GM23338 (cell line): ENCODE measurements at regions not wholly inside any gene's neighbourhood (a gene's known extent, or its start where the extent isn't known, plus 50 kb on each side); places are given as distances from the start of the nearest gene placed in this dataset.

Source experiments
- ATAC-seq: fragments of 200-7000 bp; cut with Tn5 transposase; 3 replicates; pipeline ENCODE4 v1.9.1; 2020
- DNase-seq: peaks from one replicate; pipeline ENCODE4 v3.0.0-alpha.2; 2015; ENCODE audit warnings: low spot score
- H2AFZ ChIP-seq: fragments of 200-600 bp; sonication (generic); 2 replicates; pipeline ENCODE4 v1.8.0; 2016; ENCODE audit warnings: antibody characterized with exemption, mild to moderate bottlenecking, moderate library complexity
- H3F3A ChIP-seq: fragments of 200-600 bp; sonication (generic); replicated peaks from 2 replicates; pipeline ENCODE4 v1.8.0; 2017; ENCODE audit warnings: antibody characterized with exemption, mixed run types, low read depth
- H3K27ac ChIP-seq: fragments of 200-600 bp; sonication (generic); 2 replicates; pipeline ENCODE4 v1.6.1; 2016; ENCODE audit warnings: low read depth
- H3K27me3 ChIP-seq: fragments of 200-600 bp; sonication (generic); 2 replicates; pipeline ENCODE4 v1.8.0; 2016; ENCODE audit warnings: mild to moderate bottlenecking, mixed run types, moderate library complexity; ENCODE audit not compliant: insufficient read depth
- H3K36me3 ChIP-seq: fragments of 200-600 bp; sonication (generic); 2 replicates; pipeline ENCODE4 v1.8.0; 2016; ENCODE audit warnings: mild to moderate bottlenecking; ENCODE audit not compliant: insufficient read depth
- H3K4me1 ChIP-seq: fragments of 200-600 bp; sonication (generic); 2 replicates; pipeline ENCODE4 v1.8.0; 2016; ENCODE audit warnings: mild to moderate bottlenecking, moderate library complexity; ENCODE audit not compliant: insufficient read depth
- H3K4me2 ChIP-seq: fragments of 200-600 bp; sonication (generic); 2 replicates; pipeline ENCODE4 v1.7.1; 2017; ENCODE audit warnings: mixed run types
- H3K4me3 ChIP-seq: fragments of 200-600 bp; sonication (generic); 2 replicates; pipeline ENCODE4 v1.6.1; 2016; ENCODE audit warnings: mixed run types
- H3K79me2 ChIP-seq: fragments of 200-600 bp; sonication (generic); replicated peaks from 2 replicates; pipeline ENCODE4 v1.8.0; 2017; ENCODE audit warnings: mild to moderate bottlenecking; ENCODE audit not compliant: insufficient read depth
- H3K9me2 ChIP-seq: fragments of 200-600 bp; sonication (generic); 2 replicates; pipeline ENCODE4 v1.8.0; 2017; ENCODE audit not compliant: insufficient read depth
- H4K20me1 ChIP-seq: fragments of 200-600 bp; sonication (generic); replicated peaks from 2 replicates; pipeline ENCODE4 v1.8.0; 2017; ENCODE audit warnings: mild to moderate bottlenecking; ENCODE audit not compliant: insufficient read depth
- H3K27ac Mint-ChIP-seq: 2 replicates; pipeline ENCODE4 v1.8.0; 2020; ENCODE audit warnings: inconsistent platforms, mild to moderate bottlenecking, moderate library complexity, mixed read lengths
- H3K27me3 Mint-ChIP-seq: 3 replicates; pipeline ENCODE4 v1.8.0; 2022; ENCODE audit warnings: low read depth, mild to moderate bottlenecking, moderate library complexity, mixed read lengths, inconsistent platforms; ENCODE audit not compliant: insufficient read depth, poor library complexity
- H3K36me3 Mint-ChIP-seq: 3 replicates; pipeline ENCODE4 v1.8.0; 2021; ENCODE audit warnings: low read depth, mild to moderate bottlenecking, inconsistent platforms, moderate library complexity, mixed read lengths
- H3K4me1 Mint-ChIP-seq: 3 replicates; pipeline ENCODE4 v1.8.0; 2020; ENCODE audit warnings: mild to moderate bottlenecking, inconsistent platforms, mixed read lengths
- H3K4me3 Mint-ChIP-seq: 3 replicates; pipeline ENCODE4 v1.8.0; 2021; ENCODE audit warnings: moderate library complexity, mild to moderate bottlenecking, inconsistent platforms, mixed read lengths
- H3K9me3 Mint-ChIP-seq: 3 replicates; pipeline ENCODE4 v1.8.0; 2020; ENCODE audit warnings: moderate library complexity, mild to moderate bottlenecking, inconsistent platforms, mixed read lengths
- CREB1 ChIP-seq: fragments of 250-450 bp; sonication (Bioruptor Pico); IDR thresholded peaks from 2 replicates; pipeline ENCODE4 v1.5.0; 2020; ENCODE audit warnings: low read depth, mild to moderate bottlenecking, moderate library complexity
- EZH2 ChIP-seq: fragments of 200-600 bp; sonication (generic); IDR thresholded peaks from one replicate; pipeline ENCODE4 v1.8.0; 2017; ENCODE audit warnings: antibody characterized with exemption, mild to moderate bottlenecking, low read depth; ENCODE audit not compliant: unreplicated experiment
- EZH2phosphoT487 ChIP-seq: fragments of 200-600 bp; sonication (generic); IDR thresholded peaks from one replicate; pipeline ENCODE4 v1.8.1; 2018; ENCODE audit warnings: antibody characterized with exemption; ENCODE audit not compliant: unreplicated experiment
- JUNB ChIP-seq: IDR thresholded peaks from one replicate; pipeline ENCODE4 v1.6.1; 2016; ENCODE audit warnings: antibody characterized with exemption; ENCODE audit not compliant: unreplicated experiment
- NANOG ChIP-seq: IDR thresholded peaks from 2 replicates; pipeline ENCODE4 v1.6.1; 2016; ENCODE audit warnings: antibody characterized with exemption, borderline replicate concordance
- POLR2AphosphoS5 ChIP-seq: IDR thresholded peaks from 2 replicates; pipeline ENCODE4 v1.6.1; 2016; ENCODE audit warnings: antibody characterized with exemption, low read depth
- STAT1 ChIP-seq: IDR thresholded peaks from one replicate; pipeline ENCODE4 v1.6.1; 2016; ENCODE audit warnings: antibody characterized with exemption; ENCODE audit not compliant: unreplicated experiment
- ZNF114 ChIP-seq: fragments of 250-450 bp; sonication (Bioruptor Pico); IDR thresholded peaks from 2 replicates; pipeline ENCODE4 v1.5.0; 2020; ENCODE audit warnings: mild to moderate bottlenecking, moderate library complexity
- ZNF331 ChIP-seq: fragments of 250-450 bp; sonication (Bioruptor Pico); IDR thresholded peaks from 2 replicates; pipeline ENCODE4 v1.5.0; 2020; ENCODE audit warnings: low read depth, mild to moderate bottlenecking, moderate library complexity
- TF ChIP-seq, protein P1 (sequence below): fragments of 250-450 bp; sonication (Bioruptor Pico); IDR thresholded peaks from 2 replicates; pipeline ENCODE4 v1.5.0; 2020; ENCODE audit warnings: mild to moderate bottlenecking, moderate library complexity
- TF ChIP-seq, protein P2 (sequence below), 2 experiments: fragments of 200-600 bp in 1 of 2; sonication (generic) in 1 of 2; conservative IDR thresholded peaks; 2 replicates each; pipeline versions ENCODE4 v1.5.1 to v1.6.1; 2016 to 2017; ENCODE audit warnings: antibody characterized with exemption in 2 of 2, low read depth in 2 of 2, mild to moderate bottlenecking in 2 of 2, moderate library complexity in 1 of 2
- TF ChIP-seq, protein P3 (sequence below): IDR thresholded peaks from one replicate; pipeline ENCODE4 v1.6.1; 2018; ENCODE audit warnings: antibody characterized with exemption; ENCODE audit not compliant: unreplicated experiment

DNA sequence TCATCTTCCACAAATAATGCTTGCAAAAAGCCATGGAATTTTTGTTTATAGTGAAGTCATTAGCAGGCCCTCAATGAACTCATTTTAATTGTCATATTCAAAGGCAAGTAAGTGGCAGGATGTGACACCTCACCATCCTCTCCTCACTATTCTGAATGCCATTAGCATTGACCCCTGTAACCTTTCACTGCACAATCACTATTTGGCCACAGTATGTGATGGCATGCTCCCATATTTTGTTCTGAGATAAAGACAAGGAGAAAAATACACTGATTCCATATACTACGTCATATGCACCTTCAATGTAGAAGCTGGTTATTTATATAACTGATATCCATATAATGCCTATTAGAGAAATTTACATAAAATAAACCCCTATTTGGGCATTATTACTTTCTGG lies 1443.2 kb downstream of the SUCLG1 start (continued):
- TF ChIP-seq, protein P1, sequence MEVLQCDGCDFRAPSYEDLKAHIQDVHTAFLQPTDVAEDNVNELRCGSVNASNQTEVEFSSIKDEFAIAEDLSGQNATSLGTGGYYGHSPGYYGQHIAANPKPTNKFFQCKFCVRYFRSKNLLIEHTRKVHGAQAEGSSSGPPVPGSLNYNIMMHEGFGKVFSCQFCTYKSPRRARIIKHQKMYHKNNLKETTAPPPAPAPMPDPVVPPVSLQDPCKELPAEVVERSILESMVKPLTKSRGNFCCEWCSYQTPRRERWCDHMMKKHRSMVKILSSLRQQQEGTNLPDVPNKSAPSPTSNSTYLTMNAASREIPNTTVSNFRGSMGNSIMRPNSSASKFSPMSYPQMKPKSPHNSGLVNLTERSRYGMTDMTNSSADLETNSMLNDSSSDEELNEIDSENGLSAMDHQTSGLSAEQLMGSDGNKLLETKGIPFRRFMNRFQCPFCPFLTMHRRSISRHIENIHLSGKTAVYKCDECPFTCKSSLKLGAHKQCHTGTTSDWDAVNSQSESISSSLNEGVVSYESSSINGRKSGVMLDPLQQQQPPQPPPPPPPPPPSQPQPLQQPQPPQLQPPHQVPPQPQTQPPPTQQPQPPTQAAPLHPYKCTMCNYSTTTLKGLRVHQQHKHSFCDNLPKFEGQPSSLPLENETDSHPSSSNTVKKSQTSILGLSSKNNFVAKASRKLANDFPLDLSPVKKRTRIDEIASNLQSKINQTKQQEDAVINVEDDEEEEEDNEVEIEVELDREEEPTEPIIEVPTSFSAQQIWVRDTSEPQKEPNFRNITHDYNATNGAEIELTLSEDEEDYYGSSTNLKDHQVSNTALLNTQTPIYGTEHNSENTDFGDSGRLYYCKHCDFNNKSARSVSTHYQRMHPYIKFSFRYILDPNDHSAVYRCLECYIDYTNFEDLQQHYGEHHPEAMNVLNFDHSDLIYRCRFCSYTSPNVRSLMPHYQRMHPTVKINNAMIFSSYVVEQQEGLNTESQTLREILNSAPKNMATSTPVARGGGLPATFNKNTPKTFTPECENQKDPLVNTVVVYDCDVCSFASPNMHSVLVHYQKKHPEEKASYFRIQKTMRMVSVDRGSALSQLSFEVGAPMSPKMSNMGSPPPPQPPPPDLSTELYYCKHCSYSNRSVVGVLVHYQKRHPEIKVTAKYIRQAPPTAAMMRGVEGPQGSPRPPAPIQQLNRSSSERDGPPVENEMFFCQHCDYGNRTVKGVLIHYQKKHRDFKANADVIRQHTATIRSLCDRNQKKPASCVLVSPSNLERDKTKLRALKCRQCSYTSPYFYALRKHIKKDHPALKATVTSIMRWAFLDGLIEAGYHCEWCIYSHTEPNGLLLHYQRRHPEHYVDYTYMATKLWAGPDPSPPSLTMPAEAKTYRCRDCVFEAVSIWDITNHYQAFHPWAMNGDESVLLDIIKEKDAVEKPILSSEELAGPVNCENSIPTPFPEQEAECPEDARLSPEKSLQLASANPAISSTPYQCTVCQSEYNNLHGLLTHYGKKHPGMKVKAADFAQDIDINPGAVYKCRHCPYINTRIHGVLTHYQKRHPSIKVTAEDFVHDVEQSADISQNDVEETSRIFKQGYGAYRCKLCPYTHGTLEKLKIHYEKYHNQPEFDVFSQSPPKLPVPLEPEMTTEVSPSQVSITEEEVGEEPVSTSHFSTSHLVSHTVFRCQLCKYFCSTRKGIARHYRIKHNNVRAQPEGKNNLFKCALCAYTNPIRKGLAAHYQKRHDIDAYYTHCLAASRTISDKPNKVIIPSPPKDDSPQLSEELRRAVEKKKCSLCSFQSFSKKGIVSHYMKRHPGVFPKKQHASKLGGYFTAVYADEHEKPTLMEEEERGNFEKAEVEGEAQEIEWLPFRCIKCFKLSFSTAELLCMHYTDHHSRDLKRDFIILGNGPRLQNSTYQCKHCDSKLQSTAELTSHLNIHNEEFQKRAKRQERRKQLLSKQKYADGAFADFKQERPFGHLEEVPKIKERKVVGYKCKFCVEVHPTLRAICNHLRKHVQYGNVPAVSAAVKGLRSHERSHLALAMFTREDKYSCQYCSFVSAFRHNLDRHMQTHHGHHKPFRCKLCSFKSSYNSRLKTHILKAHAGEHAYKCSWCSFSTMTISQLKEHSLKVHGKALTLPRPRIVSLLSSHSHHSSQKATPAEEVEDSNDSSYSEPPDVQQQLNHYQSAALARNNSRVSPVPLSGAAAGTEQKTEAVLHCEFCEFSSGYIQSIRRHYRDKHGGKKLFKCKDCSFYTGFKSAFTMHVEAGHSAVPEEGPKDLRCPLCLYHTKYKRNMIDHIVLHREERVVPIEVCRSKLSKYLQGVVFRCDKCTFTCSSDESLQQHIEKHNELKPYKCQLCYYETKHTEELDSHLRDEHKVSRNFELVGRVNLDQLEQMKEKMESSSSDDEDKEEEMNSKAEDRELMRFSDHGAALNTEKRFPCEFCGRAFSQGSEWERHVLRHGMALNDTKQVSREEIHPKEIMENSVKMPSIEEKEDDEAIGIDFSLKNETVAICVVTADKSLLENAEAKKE (CRISPR knock-in tag), result no peak
- TF ChIP-seq ZNF114 (no peak), STAT1 (no peak), ZNF331 (CRISPR knock-in tag) (no peak), NANOG (no peak), CREB1 (CRISPR knock-in tag) (no peak)
- TF ChIP-seq, protein P2, sequence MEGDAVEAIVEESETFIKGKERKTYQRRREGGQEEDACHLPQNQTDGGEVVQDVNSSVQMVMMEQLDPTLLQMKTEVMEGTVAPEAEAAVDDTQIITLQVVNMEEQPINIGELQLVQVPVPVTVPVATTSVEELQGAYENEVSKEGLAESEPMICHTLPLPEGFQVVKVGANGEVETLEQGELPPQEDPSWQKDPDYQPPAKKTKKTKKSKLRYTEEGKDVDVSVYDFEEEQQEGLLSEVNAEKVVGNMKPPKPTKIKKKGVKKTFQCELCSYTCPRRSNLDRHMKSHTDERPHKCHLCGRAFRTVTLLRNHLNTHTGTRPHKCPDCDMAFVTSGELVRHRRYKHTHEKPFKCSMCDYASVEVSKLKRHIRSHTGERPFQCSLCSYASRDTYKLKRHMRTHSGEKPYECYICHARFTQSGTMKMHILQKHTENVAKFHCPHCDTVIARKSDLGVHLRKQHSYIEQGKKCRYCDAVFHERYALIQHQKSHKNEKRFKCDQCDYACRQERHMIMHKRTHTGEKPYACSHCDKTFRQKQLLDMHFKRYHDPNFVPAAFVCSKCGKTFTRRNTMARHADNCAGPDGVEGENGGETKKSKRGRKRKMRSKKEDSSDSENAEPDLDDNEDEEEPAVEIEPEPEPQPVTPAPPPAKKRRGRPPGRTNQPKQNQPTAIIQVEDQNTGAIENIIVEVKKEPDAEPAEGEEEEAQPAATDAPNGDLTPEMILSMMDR (conservative IDR thresholded peaks at IDR 0.05; ENCODE audit: low read depth in 2 of 2), result no peak

DNA sequence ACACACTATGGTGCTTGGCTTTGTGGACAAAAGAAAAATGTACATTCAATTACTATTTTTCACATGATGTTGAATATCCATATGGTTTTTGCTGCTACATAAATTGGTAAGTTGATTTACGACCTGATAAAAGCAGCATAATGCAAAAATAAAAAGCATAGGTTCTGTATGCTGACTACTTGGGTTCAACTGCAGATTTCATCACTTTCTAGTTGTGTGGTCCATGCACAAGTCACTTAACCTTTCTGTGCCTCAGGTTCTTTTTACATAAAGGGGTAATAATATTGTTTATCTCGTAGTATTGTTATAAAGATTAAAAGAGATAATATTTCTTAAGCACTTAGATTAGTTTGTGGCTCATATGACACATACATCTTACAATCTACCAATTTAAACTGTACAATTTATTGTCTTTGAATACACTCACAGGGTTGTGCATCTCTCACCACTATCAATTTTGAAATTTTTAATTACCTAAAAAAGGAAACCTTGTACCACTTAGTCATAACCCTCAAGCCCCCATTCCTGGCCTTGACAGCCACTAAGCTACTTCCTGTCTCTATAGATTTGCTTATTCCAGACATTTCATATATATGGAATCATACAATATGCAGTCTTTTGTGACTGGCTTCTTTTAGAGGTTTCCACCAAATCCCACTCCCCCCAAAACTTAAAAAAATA lies 1443.9 kb downstream of the SUCLG1 start:
- Histone ChIP-seq H3K27ac (no peak overlapping the region), H3K27me3 (no peaks in the 10 kb centered on the region), H3F3A (no peaks in the 10 kb centered on the region), H3K4me2 (no peak overlapping the region), H3K9me2 (no peaks in the 10 kb centered on the region), H3K4me1 (peaks cover 4% of the 10 kb centered on the region), H4K20me1 (no peaks in the 10 kb centered on the region), H3K4me3 (no peak overlapping the region), H3K79me2 (no peaks in the 10 kb centered on the region), H3K36me3 (no peaks in the 10 kb centered on the region), H2AFZ (no peak overlapping the region)
- H3K4me3 Mint-ChIP-seq, result no peak overlapping the region
- H3K9me3 Mint-ChIP-seq, result no peaks in the 10 kb centered on the region
- H3K27ac Mint-ChIP-seq, result no peak overlapping the region
- DNase-seq (no peak), ATAC-seq (no peak)
- peaks cover 2% of the 10 kb centered on the region for H3K27me3 Mint-ChIP-seq
- no peaks in the 10 kb centered on the region for H3K4me1 Mint-ChIP-seq
- peaks cover 4% of the 10 kb centered on the region; the same call in 1 of the 3 replicates for H3K36me3 Mint-ChIP-seq
- TF ChIP-seq, protein P3, sequence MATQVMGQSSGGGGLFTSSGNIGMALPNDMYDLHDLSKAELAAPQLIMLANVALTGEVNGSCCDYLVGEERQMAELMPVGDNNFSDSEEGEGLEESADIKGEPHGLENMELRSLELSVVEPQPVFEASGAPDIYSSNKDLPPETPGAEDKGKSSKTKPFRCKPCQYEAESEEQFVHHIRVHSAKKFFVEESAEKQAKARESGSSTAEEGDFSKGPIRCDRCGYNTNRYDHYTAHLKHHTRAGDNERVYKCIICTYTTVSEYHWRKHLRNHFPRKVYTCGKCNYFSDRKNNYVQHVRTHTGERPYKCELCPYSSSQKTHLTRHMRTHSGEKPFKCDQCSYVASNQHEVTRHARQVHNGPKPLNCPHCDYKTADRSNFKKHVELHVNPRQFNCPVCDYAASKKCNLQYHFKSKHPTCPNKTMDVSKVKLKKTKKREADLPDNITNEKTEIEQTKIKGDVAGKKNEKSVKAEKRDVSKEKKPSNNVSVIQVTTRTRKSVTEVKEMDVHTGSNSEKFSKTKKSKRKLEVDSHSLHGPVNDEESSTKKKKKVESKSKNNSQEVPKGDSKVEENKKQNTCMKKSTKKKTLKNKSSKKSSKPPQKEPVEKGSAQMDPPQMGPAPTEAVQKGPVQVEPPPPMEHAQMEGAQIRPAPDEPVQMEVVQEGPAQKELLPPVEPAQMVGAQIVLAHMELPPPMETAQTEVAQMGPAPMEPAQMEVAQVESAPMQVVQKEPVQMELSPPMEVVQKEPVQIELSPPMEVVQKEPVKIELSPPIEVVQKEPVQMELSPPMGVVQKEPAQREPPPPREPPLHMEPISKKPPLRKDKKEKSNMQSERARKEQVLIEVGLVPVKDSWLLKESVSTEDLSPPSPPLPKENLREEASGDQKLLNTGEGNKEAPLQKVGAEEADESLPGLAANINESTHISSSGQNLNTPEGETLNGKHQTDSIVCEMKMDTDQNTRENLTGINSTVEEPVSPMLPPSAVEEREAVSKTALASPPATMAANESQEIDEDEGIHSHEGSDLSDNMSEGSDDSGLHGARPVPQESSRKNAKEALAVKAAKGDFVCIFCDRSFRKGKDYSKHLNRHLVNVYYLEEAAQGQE, result no peak
- TF ChIP-seq ZNF114, result no peak
- no peak for TF ChIP-seq NANOG
- TF ChIP-seq JUNB, result no peak
- TF ChIP-seq EZH2, result no peak
- TF ChIP-seq STAT1, result no peak
- TF ChIP-seq POLR2AphosphoS5, result no peak
- TF ChIP-seq EZH2phosphoT487, result no peak
